ENCODE measurements at regions not wholly inside any gene's neighbourhood (a gene's known extent, or its start where the extent isn't known, plus 50 kb on each side); places are given as distances from the start of the nearest gene placed in this dataset.

GRCh38 chr7:12136523-12136922 is 74.6 kb upstream of the TMEM106B start:
- H3K27me3 ChIP-seq (ENCODE audit: control insufficient read depth, insufficient read depth, low read length), result no peaks in the 10 kb centered on the region
- no peaks in the 10 kb centered on the region for H3K4me1 ChIP-seq (ENCODE audit: control insufficient read depth, insufficient read depth, low read length)
- no peaks in the 10 kb centered on the region for H3K36me3 ChIP-seq (ENCODE audit: control insufficient read depth, insufficient read depth, low read length)
- no peaks in the 10 kb centered on the region for H3K9me3 ChIP-seq (ENCODE audit: control insufficient read depth, insufficient read depth, low read length)
- no peak overlapping the region for H3K9ac ChIP-seq (ENCODE audit: low read depth, low read length)
- H3K4me3 ChIP-seq (ENCODE audit: low read depth, low read length), result no peak overlapping the region

DNA sequence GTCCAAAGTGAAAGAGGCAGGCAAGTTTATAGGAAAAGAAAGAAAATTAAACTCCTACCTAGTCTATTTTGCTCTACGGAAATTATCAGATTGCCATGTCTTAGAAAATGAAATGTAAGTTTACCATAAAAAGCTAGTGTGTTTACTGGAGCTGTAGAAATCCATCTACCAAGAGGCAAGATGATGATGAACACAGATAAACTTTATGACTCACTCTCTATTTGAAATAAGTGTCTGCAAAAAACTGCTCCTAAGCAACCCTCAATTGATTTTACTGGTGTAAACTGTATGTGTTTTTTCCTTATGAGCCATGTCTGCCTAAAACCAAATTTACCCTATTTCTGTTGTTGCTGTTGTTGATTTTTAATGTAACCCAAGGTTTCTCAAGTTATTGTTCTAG is 73.8 kb upstream of the TMEM106B start:
- Histone ChIP-seq H3K27me3 (ENCODE audit: control insufficient read depth, insufficient read depth, low read length) (no peaks in the 10 kb centered on the region), H3K9me3 (ENCODE audit: control insufficient read depth, insufficient read depth, low read length) (no peaks in the 10 kb centered on the region), H3K9ac (ENCODE audit: low read depth, low read length) (no peak overlapping the region), H3K4me1 (ENCODE audit: control insufficient read depth, insufficient read depth, low read length) (no peaks in the 10 kb centered on the region), H3K36me3 (ENCODE audit: control insufficient read depth, insufficient read depth, low read length) (no peaks in the 10 kb centered on the region), H3K4me3 (ENCODE audit: low read depth, low read length) (no peak overlapping the region)

DNA sequence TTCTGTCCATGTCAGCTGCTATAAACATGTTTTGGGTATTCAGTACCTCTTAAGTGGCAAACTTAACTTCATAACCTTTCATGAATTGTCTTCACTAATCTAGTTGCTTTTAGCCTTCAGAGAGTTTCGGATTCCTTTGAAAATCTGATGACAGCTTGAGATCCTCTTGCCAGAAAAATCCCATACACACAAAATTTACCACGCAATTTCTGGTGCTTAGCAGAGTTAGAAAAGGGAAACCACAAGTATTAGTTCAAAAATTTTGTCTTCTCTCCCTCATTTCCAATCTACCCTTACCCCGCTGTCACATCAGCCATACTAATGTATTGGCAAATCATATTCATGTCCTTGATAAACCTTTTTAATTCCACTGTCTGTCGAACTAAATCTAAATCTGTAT is 72.7 kb upstream of the TMEM106B start:
- Histone ChIP-seq H3K9me3 (ENCODE audit: control insufficient read depth, insufficient read depth, low read length) (no peaks in the 10 kb centered on the region), H3K4me3 (ENCODE audit: low read depth, low read length) (no peak overlapping the region), H3K9ac (ENCODE audit: low read depth, low read length) (no peak overlapping the region), H3K36me3 (ENCODE audit: control insufficient read depth, insufficient read depth, low read length) (no peaks in the 10 kb centered on the region), H3K27me3 (ENCODE audit: control insufficient read depth, insufficient read depth, low read length) (no peaks in the 10 kb centered on the region), H3K4me1 (ENCODE audit: control insufficient read depth, insufficient read depth, low read length) (no peaks in the 10 kb centered on the region)

- Histone ChIP-seq H3K9ac (ENCODE audit: low read depth, low read length) (no peak overlapping the region), H3K4me3 (ENCODE audit: low read depth, low read length) (no peak overlapping the region), H3K27me3 (ENCODE audit: control insufficient read depth, insufficient read depth, low read length) (no peaks in the 10 kb centered on the region), H3K4me1 (ENCODE audit: control insufficient read depth, insufficient read depth, low read length) (no peaks in the 10 kb centered on the region), H3K9me3 (ENCODE audit: control insufficient read depth, insufficient read depth, low read length) (no peaks in the 10 kb centered on the region), H3K36me3 (ENCODE audit: control insufficient read depth, insufficient read depth, low read length) (no peaks in the 10 kb centered on the region)
Observed at GRCh38 chr7:12139416-12139815, 71.7 kb upstream of the TMEM106B start.

DNA sequence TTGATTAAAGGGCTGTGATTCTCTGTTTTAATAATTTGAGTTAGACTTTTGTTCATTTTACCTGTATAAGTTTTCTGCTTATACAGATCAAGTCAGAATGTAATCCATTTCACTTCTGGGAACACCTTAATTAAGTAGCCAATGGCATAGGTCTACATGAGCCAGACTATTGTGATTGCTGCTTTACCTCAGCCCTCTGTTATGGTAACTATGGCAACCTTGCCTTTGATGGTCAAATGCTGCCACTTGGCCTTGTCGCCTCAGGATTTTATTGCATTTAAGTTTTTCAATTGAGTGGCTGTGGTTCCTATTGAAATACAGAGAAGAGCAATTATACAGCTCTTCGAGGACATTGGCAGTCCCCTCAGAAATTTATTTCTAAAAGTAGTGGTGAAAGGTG is 64.3 kb upstream of the TMEM106B start:
- Histone ChIP-seq H3K36me3 (ENCODE audit: control insufficient read depth, insufficient read depth, low read length) (no peaks in the 10 kb centered on the region), H3K27me3 (ENCODE audit: control insufficient read depth, insufficient read depth, low read length) (no peaks in the 10 kb centered on the region), H3K9me3 (ENCODE audit: control insufficient read depth, insufficient read depth, low read length) (no peaks in the 10 kb centered on the region), H3K9ac (ENCODE audit: low read depth, low read length) (no peak overlapping the region), H3K4me1 (ENCODE audit: control insufficient read depth, insufficient read depth, low read length) (no peaks in the 10 kb centered on the region), H3K4me3 (ENCODE audit: low read depth, low read length) (no peak overlapping the region)

DNA sequence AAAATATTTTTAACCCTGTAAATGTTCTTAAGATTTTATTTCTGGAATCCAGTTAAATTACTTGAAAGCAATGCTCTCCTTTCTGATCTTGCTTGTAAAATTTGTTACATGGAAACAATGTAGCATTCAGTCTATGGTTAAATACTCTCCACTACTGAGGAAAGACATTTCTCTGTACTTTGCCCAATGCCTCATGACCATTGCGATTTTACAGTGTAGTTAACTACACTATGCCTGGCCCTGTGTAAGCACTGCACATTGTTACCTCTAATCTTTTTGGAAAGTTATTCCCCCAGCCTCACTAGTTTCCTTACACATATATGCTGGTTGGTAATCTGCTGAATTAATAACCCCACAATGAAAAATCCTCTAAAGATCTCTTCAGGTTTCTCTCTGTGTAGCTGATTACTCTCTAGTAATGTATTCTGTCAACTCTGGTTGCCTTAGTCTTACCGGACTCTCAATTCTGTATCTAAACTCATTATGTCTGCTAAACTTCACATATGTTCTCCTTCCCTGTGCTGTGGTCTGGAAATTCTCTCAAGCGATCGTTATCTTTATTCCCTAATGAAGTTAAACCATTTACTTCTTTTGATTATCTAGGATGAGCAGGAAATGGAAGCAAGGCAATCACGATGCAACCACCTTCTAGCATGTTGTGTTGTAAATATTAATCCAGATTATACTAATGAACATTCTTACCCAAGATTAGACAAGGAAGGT is 58.7 kb upstream of the TMEM106B start:
- no peaks in the 10 kb centered on the region for H3K27me3 ChIP-seq (ENCODE audit: control insufficient read depth, insufficient read depth, low read length)
- H3K9ac ChIP-seq (ENCODE audit: low read depth, low read length), result no peak overlapping the region
- H3K4me3 ChIP-seq (ENCODE audit: low read depth, low read length), result no peak overlapping the region
- H3K4me1 ChIP-seq (ENCODE audit: control insufficient read depth, insufficient read depth, low read length), result no peaks in the 10 kb centered on the region
- H3K9me3 ChIP-seq (ENCODE audit: control insufficient read depth, insufficient read depth, low read length), result no peaks in the 10 kb centered on the region
- H3K36me3 ChIP-seq (ENCODE audit: control insufficient read depth, insufficient read depth, low read length), result no peaks in the 10 kb centered on the region

GRCh38 chr7:12154119-12154518 is 57.0 kb upstream of the TMEM106B start:
- Histone ChIP-seq H3K4me1 (ENCODE audit: control insufficient read depth, insufficient read depth, low read length) (no peaks in the 10 kb centered on the region), H3K4me3 (ENCODE audit: low read depth, low read length) (no peak overlapping the region), H3K9ac (ENCODE audit: low read depth, low read length) (no peak overlapping the region), H3K27me3 (ENCODE audit: control insufficient read depth, insufficient read depth, low read length) (no peaks in the 10 kb centered on the region), H3K9me3 (ENCODE audit: control insufficient read depth, insufficient read depth, low read length) (no peaks in the 10 kb centered on the region), H3K36me3 (ENCODE audit: control insufficient read depth, insufficient read depth, low read length) (no peaks in the 10 kb centered on the region)

- Histone ChIP-seq H3K36me3 (ENCODE audit: control insufficient read depth, insufficient read depth, low read length) (no peaks in the 10 kb centered on the region), H3K9ac (ENCODE audit: low read depth, low read length) (no peak overlapping the region), H3K9me3 (ENCODE audit: control insufficient read depth, insufficient read depth, low read length) (no peaks in the 10 kb centered on the region), H3K4me3 (ENCODE audit: low read depth, low read length) (no peak overlapping the region), H3K27me3 (ENCODE audit: control insufficient read depth, insufficient read depth, low read length) (no peaks in the 10 kb centered on the region), H3K4me1 (ENCODE audit: control insufficient read depth, insufficient read depth, low read length) (no peaks in the 10 kb centered on the region)
Observed at GRCh38 chr7:12157517-12157916, 53.6 kb upstream of the TMEM106B start.

DNA sequence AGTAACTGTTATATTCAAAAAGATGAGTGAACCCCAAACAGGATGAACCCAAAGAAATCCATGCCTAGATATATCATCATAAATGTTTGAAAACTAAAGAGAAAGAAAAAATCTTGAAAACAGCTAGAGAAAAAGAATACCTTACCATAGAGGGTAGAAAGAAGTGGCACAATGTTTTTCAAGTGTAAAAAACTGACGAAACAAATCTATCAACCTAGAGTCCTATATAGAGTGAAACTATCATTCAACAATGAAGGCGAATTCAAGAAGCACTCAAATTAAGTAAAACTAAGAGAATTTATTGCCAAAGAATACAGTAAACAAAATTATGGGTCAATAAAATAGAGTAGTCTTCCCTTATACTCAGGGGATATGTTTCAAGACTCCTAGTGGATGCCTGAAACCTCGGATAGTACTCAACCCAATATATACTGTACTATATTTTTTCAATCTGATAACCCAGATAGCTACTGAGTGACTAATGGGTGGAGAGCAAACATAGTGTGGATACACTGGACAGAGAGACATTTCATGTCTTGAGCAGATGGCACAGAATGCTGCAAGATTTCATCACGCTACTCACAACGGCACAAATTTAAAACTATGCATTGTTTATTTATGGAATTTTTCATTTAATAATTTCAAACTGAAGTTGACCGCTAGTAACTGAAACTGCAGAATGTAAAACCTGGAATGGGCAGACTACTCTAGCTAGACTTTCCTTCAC is 52.6 kb upstream of the TMEM106B start:
- no peak overlapping the region for H3K4me3 ChIP-seq (ENCODE audit: low read depth, low read length)
- no peaks in the 10 kb centered on the region for H3K4me1 ChIP-seq (ENCODE audit: control insufficient read depth, insufficient read depth, low read length)
- H3K27me3 ChIP-seq (ENCODE audit: control insufficient read depth, insufficient read depth, low read length), result no peaks in the 10 kb centered on the region
- no peaks in the 10 kb centered on the region for H3K36me3 ChIP-seq (ENCODE audit: control insufficient read depth, insufficient read depth, low read length)
- no peak overlapping the region for H3K9ac ChIP-seq (ENCODE audit: low read depth, low read length)
- no peaks in the 10 kb centered on the region for H3K9me3 ChIP-seq (ENCODE audit: control insufficient read depth, insufficient read depth, low read length)

DNA sequence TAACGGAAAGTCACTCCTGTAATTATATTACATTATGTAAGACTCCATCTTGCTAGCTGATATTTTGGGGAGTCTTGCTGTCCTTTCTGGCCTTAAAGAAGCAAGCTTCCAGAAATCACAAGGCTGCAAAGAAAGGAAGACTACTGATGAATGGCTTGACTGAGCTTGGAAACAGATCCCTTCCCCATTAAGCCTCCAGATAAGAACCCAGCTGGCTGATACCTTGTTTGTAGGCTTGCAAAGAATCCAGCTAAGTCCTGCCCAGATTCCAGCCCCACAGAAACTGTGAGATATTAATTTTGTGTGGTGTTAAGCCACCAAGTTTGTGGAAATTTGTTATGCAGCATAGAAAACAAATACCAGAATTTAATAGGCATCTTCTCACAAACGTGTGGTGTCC is 49.9 kb upstream of the TMEM106B start:
- no peaks in the 10 kb centered on the region for H3K36me3 ChIP-seq (ENCODE audit: control insufficient read depth, insufficient read depth, low read length)
- H3K9ac ChIP-seq (ENCODE audit: low read depth, low read length), result no peak overlapping the region
- H3K27me3 ChIP-seq (ENCODE audit: control insufficient read depth, insufficient read depth, low read length), result no peaks in the 10 kb centered on the region
- H3K9me3 ChIP-seq (ENCODE audit: control insufficient read depth, insufficient read depth, low read length), result no peaks in the 10 kb centered on the region
- H3K4me3 ChIP-seq (ENCODE audit: low read depth, low read length), result no peak overlapping the region
- H3K4me1 ChIP-seq (ENCODE audit: control insufficient read depth, insufficient read depth, low read length), result no peaks in the 10 kb centered on the region

Measured in iPS-15b (cell line).